Fibroblast of pulmonary artery (primary cell): ENCODE measurements at regions not wholly inside any gene's neighbourhood (a gene's known extent, or its start where the extent isn't known, plus 50 kb on each side); places are given as distances from the start of the nearest gene placed in this dataset.

ENCODE experiments used
- DNase-seq: peaks from one replicate; pipeline ENCODE4 v3.0.0-alpha.2; 2010; ENCODE audit warnings: low read depth
- H3K4me3 ChIP-seq: replicated peaks from 2 replicates; pipeline ENCODE4 v1.5.1; 2011; ENCODE audit warnings: low read depth, mild to moderate bottlenecking, control low read depth, low read length, moderate library complexity
- CTCF ChIP-seq: IDR thresholded peaks from 2 replicates; pipeline ENCODE4 v1.5.1; 2011; ENCODE audit warnings: mild to moderate bottlenecking, control low read depth, low read length, inconsistent platforms; ENCODE audit errors: missing control alignments

- DNase-seq, result no peak
- H3K4me3 ChIP-seq, result peak overlapping the region; percentile 26
- no peak for TF ChIP-seq CTCF
Measured at GRCh38 chr12:98419081-98419794, 96.2 kb upstream of the TMPO start.

- DNase-seq, result no peak
- no peak overlapping the region for H3K4me3 ChIP-seq
- no peak for TF ChIP-seq CTCF
Measured at GRCh38 chr12:98419795-98420404, 95.5 kb upstream of the TMPO start.

GRCh38 chr12:98420461-98420860, 94.9 kb upstream of the TMPO start:
- no peak for TF ChIP-seq CTCF
- H3K4me3 ChIP-seq, result no peak overlapping the region
- no peak for DNase-seq

GRCh38 chr12:98421316-98421715, 94.1 kb upstream of the TMPO start:
- H3K4me3 ChIP-seq, result no peak overlapping the region
- no peak for TF ChIP-seq CTCF
- DNase-seq, result no peak

- H3K4me3 ChIP-seq, result no peak overlapping the region
- DNase-seq, result no peak
- TF ChIP-seq CTCF, result no peak
Measured at GRCh38 chr12:98422359-98422758, 93.0 kb upstream of the TMPO start.

GRCh38 chr12:98422812-98423211, 92.6 kb upstream of the TMPO start:
- TF ChIP-seq CTCF, result peak; percentile 38
- no peak overlapping the region for H3K4me3 ChIP-seq
- DNase-seq, result peak; percentile 23

- no peak for DNase-seq
- no peak overlapping the region for H3K4me3 ChIP-seq
- TF ChIP-seq CTCF, result no peak
Measured at GRCh38 chr12:98423963-98424362, 91.4 kb upstream of the TMPO start.
